ELR (cell line): ENCODE measurements at regions not wholly inside any gene's neighbourhood (a gene's known extent, or its start where the extent isn't known, plus 50 kb on each side); places are given as distances from the start of the nearest gene placed in this dataset.

Experiments used
- DNase-seq: peaks from one replicate; pipeline ENCODE4 v3.0.0-alpha.2; 2015; ENCODE audit warnings: low read depth

GRCh38 chr2:16081316-16082200 lies 141.2 kb downstream of the MYCN start:
- DNase-seq: no peak

GRCh38 chr2:16080516-16080915 lies 140.2 kb downstream of the MYCN start:
- DNase-seq: no peak

GRCh38 chr2:16080071-16080470 lies 139.7 kb downstream of the MYCN start:
- no peak for DNase-seq

- DNase-seq: no peak
These were observed 139.3 kb downstream of the MYCN start for GRCh38 chr2:16079637-16080036.

GRCh38 chr2:16077601-16078000 lies 137.3 kb downstream of the MYCN start:
- DNase-seq: no peak

GRCh38 chr2:16076911-16077310 lies 136.6 kb downstream of the MYCN start:
- DNase-seq: no peak

GRCh38 chr2:16075045-16076012 lies 135.0 kb downstream of the MYCN start:
- no peak for DNase-seq

GRCh38 chr2:16073921-16074425 lies 133.6 kb downstream of the MYCN start:
- no peak for DNase-seq

- DNase-seq: no peak
These were observed 133.1 kb downstream of the MYCN start for GRCh38 chr2:16073471-16073870.

- DNase-seq: no peak
These were observed 132.4 kb downstream of the MYCN start for GRCh38 chr2:16072638-16073290.

GRCh38 chr2:16071865-16072637 lies 131.7 kb downstream of the MYCN start:
- DNase-seq: no peak

- DNase-seq: no peak
These were observed 130.9 kb downstream of the MYCN start for GRCh38 chr2:16071039-16071864.

- no peak for DNase-seq
These were observed 130.3 kb downstream of the MYCN start for GRCh38 chr2:16070648-16070971.

- no peak for DNase-seq
These were observed 129.7 kb downstream of the MYCN start for GRCh38 chr2:16069933-16070647.

- DNase-seq: no peak
These were observed 129.2 kb downstream of the MYCN start for GRCh38 chr2:16069663-16069932.

- no peak for DNase-seq
These were observed 128.2 kb downstream of the MYCN start for GRCh38 chr2:16068552-16068940.

GRCh38 chr2:16067866-16068551 lies 127.7 kb downstream of the MYCN start:
- no peak for DNase-seq

- DNase-seq: no peak
These were observed 127.1 kb downstream of the MYCN start for GRCh38 chr2:16067444-16067843.

GRCh38 chr2:16067037-16067406 lies 126.7 kb downstream of the MYCN start:
- DNase-seq: no peak
